Right atrium auricular region (tissue), 2 donors: ENCODE measurements at regions not wholly inside any gene's neighbourhood (a gene's known extent, or its start where the extent isn't known, plus 50 kb on each side); places are given as distances from the start of the nearest gene placed in this dataset.

ENCODE experiments used
- DNase-seq: peaks from one replicate; pipeline ENCODE4 v3.0.0-alpha.2; 2019; ENCODE audit warnings: low spot score
- H3K27ac ChIP-seq, 2 donors: fragments of 200-600 bp; sonication (generic); 1 replicate in 1 of 2; 2 replicates in 1 of 2; pipeline ENCODE4 v1.5.1; 2016 to 2019
- H3K27me3 ChIP-seq, 2 donors: fragments of 200-600 bp; sonication (generic); one replicate each; pipeline versions ENCODE4 v1.5.1 to v1.6.0; 2017 to 2019
- H3K36me3 ChIP-seq: fragments of 200-600 bp; sonication (generic); one replicate; pipeline ENCODE4 v1.5.1; 2016
- H3K4me1 ChIP-seq, 2 donors: fragments of 200-600 bp; sonication (generic); one replicate each; pipeline versions ENCODE4 v1.5.1 to v1.6.0; 2017 to 2019
- H3K4me3 ChIP-seq, 2 donors: fragments of 200-600 bp; sonication (generic); 1 replicate in 1 of 2; 2 replicates in 1 of 2; pipeline ENCODE4 v1.5.1; 2017 to 2019; ENCODE audit warnings: mild to moderate bottlenecking in 1 of 2, moderate library complexity in 1 of 2
- H3K9me3 ChIP-seq, 2 donors: fragments of 200-600 bp; sonication (generic); one replicate each; pipeline ENCODE4 v1.5.1; 2019
- CTCF ChIP-seq, 2 donors: fragments of 200-600 bp; sonication (generic); IDR thresholded peaks; one replicate each; pipeline ENCODE4 v1.5.1; 2019; ENCODE audit warnings: antibody characterized with exemption in 2 of 2

DNA sequence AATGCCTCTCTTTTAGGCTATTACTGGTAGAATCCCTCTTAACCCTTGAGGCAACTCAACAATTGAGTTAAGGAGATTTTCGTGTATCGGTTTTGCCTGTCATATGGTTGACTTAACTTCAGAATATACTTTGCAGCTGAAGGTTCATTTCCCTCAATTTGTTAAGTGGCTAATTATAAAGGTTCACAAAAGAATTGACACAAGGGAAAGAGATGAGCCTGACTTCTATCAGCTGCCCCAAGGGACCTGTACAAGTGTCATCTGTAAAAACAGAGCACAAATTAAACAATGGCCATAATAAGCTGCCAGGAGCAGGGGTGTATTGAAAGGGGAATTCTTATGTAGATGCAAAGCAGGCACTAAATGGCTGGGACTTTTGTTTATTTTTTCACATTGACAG lies 334.8 kb upstream of the OBI1 start:
- Histone ChIP-seq H3K4me3 (no peak overlapping the region), H3K27me3 (no peaks in the 10 kb centered on the region), H3K4me1 (no peaks in the 10 kb centered on the region), H3K36me3 (no peaks in the 10 kb centered on the region), H3K27ac (no peak overlapping the region), H3K9me3 (no peaks in the 10 kb centered on the region)
- no peak for TF ChIP-seq CTCF (IDR thresholded peaks at IDR 0.05)
- no peak for DNase-seq

- no peaks in the 10 kb centered on the region for H3K4me1 ChIP-seq
- H3K36me3 ChIP-seq, result no peaks in the 10 kb centered on the region
- no peaks in the 10 kb centered on the region for H3K9me3 ChIP-seq
- no peak overlapping the region for H3K4me3 ChIP-seq
- no peak for DNase-seq
- H3K27ac ChIP-seq, result no peak overlapping the region
- TF ChIP-seq CTCF (IDR thresholded peaks at IDR 0.05), result no peak
- no peaks in the 10 kb centered on the region for H3K27me3 ChIP-seq
These were observed 323.0 kb upstream of the OBI1 start for GRCh38 chr13:78981913-78982312.

GRCh38 chr13:78979349-78979748 lies 320.4 kb upstream of the OBI1 start:
- no peak overlapping the region for H3K27ac ChIP-seq

GRCh38 chr13:78978381-78978998 lies 319.5 kb upstream of the OBI1 start:
- TF ChIP-seq CTCF (IDR thresholded peaks at IDR 0.05), result peak; percentile 63 to 76
- H3K4me3 ChIP-seq, result no peak overlapping the region
- H3K4me1 ChIP-seq, result no peaks in the 10 kb centered on the region
- no peaks in the 10 kb centered on the region for H3K9me3 ChIP-seq
- H3K27me3 ChIP-seq, result no peaks in the 10 kb centered on the region
- DNase-seq, result no peak
- no peak overlapping the region for H3K27ac ChIP-seq
- H3K36me3 ChIP-seq, result no peaks in the 10 kb centered on the region

More at GRCh38 chr13:78979349-78979748, 320.4 kb upstream of the OBI1 start:
- Histone ChIP-seq H3K4me3 (no peak overlapping the region), H3K9me3 (no peaks in the 10 kb centered on the region), H3K36me3 (no peaks in the 10 kb centered on the region), H3K4me1 (no peaks in the 10 kb centered on the region), H3K27me3 (no peaks in the 10 kb centered on the region)
- no peak for DNase-seq
- no peak for TF ChIP-seq CTCF (IDR thresholded peaks at IDR 0.05)

DNA sequence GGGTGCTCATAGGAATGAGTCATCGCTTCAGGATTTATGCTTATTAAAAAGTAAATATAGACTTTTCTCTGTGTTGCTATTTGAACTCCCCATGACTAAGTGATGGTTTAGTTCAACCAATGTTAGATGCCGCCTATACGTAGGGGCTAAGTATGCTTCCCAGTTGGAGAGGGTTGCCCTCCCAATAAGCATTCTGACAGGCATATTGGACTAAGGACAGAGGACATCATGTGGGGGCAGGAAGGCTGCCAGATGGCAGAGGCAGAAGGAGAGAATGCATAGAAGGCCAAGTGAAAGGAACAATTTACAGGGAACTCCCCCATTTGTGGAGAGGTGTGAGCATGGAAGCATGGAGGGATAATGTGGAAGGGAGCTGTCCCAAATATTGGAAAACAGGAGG lies 318.4 kb upstream of the OBI1 start:
- no peak for DNase-seq
- Histone ChIP-seq H3K4me3 (no peak overlapping the region), H3K27ac (no peak overlapping the region), H3K27me3 (no peaks in the 10 kb centered on the region), H3K4me1 (no peaks in the 10 kb centered on the region), H3K9me3 (no peaks in the 10 kb centered on the region), H3K36me3 (no peaks in the 10 kb centered on the region)
- TF ChIP-seq CTCF (IDR thresholded peaks at IDR 0.05), result no peak

DNA sequence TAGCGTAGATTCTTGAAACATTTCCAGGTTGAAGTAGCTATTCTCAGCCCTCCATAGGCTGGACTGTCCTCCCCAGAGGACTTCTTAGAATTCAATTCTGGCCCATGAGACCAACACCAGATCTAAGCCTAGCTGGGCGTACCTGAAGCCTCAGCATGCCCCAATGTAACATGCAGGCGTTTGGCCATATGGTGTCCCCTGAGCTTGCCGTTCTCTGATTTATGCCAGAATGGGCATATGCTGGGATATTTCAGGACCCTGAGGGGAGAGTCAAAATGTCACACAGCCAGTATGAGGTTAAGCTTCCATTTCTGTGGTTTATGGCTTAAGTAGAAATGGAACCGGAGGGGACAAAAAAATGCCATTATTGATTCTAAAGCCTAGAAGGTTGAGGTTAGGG lies 317.7 kb upstream of the OBI1 start:
- Histone ChIP-seq H3K27ac (no peak overlapping the region), H3K27me3 (no peaks in the 10 kb centered on the region), H3K4me1 (no peaks in the 10 kb centered on the region), H3K4me3 (no peak overlapping the region), H3K36me3 (no peaks in the 10 kb centered on the region), H3K9me3 (no peaks in the 10 kb centered on the region)
- no peak for TF ChIP-seq CTCF (IDR thresholded peaks at IDR 0.05)
- no peak for DNase-seq
